ENCODE measurements at regions not wholly inside any gene's neighbourhood (a gene's known extent, or its start where the extent isn't known, plus 50 kb on each side); places are given as distances from the start of the nearest gene placed in this dataset.

- ChIA-PET CTCF (interaction anchor here (1.0 to 2.1 kb wide), 8 partner anchors 8 to 216 kb away, joined by 3 to 17 read pairs (median 3); no protein-coding TSS in a partner anchor), POLR2A (no interaction called here)
- H2AFZ ChIP-seq (ENCODE audit: low read depth, low read length) = peak overlapping the region; percentile 54
- dilution Hi-C loops (cut with MboI; ENCODE audit: extremely low pct_ligation_motif_present, low sequenced_read_pairs) (no loop called here), intact Hi-C loops (cut with micrococcal nuclease) (no loop called here)
- no peaks in the 10 kb centered on the region for H3K27me3 ChIP-seq (ENCODE audit: control insufficient read depth in 2 of 2, insufficient read depth in 2 of 2, low read length in 2 of 2)
- TF ChIP-seq CTCF (IDR thresholded peaks at IDR 0.05; ENCODE audit: extremely low read depth in 1 of 2, insufficient read depth in 1 of 2, low read depth in 1 of 2, low read length in 2 of 2) (no peak), MAX (IDR thresholded peaks at IDR 0.05; ENCODE audit: insufficient read depth, insufficient read length) (no peak), EZH2 (IDR thresholded peaks at IDR 0.05; ENCODE audit: borderline replicate concordance, low read depth, low read length, severe bottlenecking) (no peak), JUN (IDR thresholded peaks at IDR 0.05; ENCODE audit: borderline replicate concordance, insufficient read depth, insufficient read length, low read depth) (no peak), POLR2AphosphoS5 (IDR thresholded peaks at IDR 0.05; ENCODE audit: insufficient read depth, low read depth, low read length) (no peak), GATA2 (IDR thresholded peaks at IDR 0.05; ENCODE audit: insufficient read depth, insufficient read length, low read depth, low read length) (no peak), FOS (IDR thresholded peaks at IDR 0.05; ENCODE audit: borderline replicate concordance, insufficient read depth, low read length) (no peak), MYC (IDR thresholded peaks at IDR 0.05; ENCODE audit: low read depth, low read length) (no peak), POLR2A (IDR thresholded peaks at IDR 0.05; ENCODE audit: low read depth, low read length) (no peak)
- FAIRE-seq = no peak
- peak; percentile 71 for DNase-seq (ENCODE audit: low read depth, low spot score)
- no peak overlapping the region for H3K9ac ChIP-seq (replicated peaks; ENCODE audit: extremely low read depth, insufficient read depth, low read length)
- no peak overlapping the region for H3K27ac ChIP-seq (ENCODE audit: insufficient read depth, low read depth, low read length)
- H3K9me1 ChIP-seq (replicated peaks; ENCODE audit: control insufficient read depth, extremely low read depth, insufficient read depth, low read length) = no peaks in the 10 kb centered on the region
- H3K36me3 ChIP-seq (ENCODE audit: control insufficient read depth in 2 of 2, extremely low read depth in 1 of 2, insufficient read depth in 2 of 2, low read length in 2 of 2) = no peaks in the 10 kb centered on the region
- no TSS peak for BruUV-seq (replicated peaks)
- H3K9me3 ChIP-seq (replicated peaks; ENCODE audit: control insufficient read depth, insufficient read depth, low read length) = no peaks in the 10 kb centered on the region
- no peaks in the 10 kb centered on the region for H3K79me2 ChIP-seq (ENCODE audit: control insufficient read depth, insufficient read depth, low read length)
- no peaks in the 10 kb centered on the region for H4K20me1 ChIP-seq (replicated peaks; ENCODE audit: control insufficient read depth, extremely low read depth, insufficient read depth, low read length)
- no peaks in the 10 kb centered on the region for H3K4me1 ChIP-seq (ENCODE audit: control insufficient read depth, extremely low read depth, insufficient read depth, low read length)
- H3K4me2 ChIP-seq (ENCODE audit: insufficient read depth, low read length) = no peak overlapping the region
- H3K4me3 ChIP-seq (replicated peaks in 1 of 3; ENCODE audit: insufficient read depth in 1 of 3, low read depth in 1 of 3, low read length in 3 of 3) = no peak overlapping the region
Observed at GRCh38 chr4:89653012-89653411, 183.9 kb downstream of the SNCA start.
